DOHH2 (cell line): ENCODE measurements at regions not wholly inside any gene's neighbourhood (a gene's known extent, or its start where the extent isn't known, plus 50 kb on each side); places are given as distances from the start of the nearest gene placed in this dataset.
"Not testable (repeated sequence)": the region's sequence is repeated elsewhere in the genome, so short reads cannot be mapped to it uniquely, and the experiment has no call there.

ENCODE experiments used
- H3F3A ChIP-seq: fragments of 200-600 bp; sonication (generic), shearing (Covaris generic); 2 replicates; pipeline ENCODE4 v1.6.0; 2016; ENCODE audit warnings: antibody characterized with exemption, mild to moderate bottlenecking; ENCODE audit not compliant: control insufficient read depth, insufficient read depth
- H3K27ac ChIP-seq: fragments of 200-600 bp; sonication (generic); 2 replicates; pipeline ENCODE4 v1.5.1; 2014; ENCODE audit warnings: low read depth, mild to moderate bottlenecking, low read length, moderate library complexity
- H3K27me3 ChIP-seq: fragments of 200-600 bp; sonication (generic); 2 replicates; pipeline ENCODE4 v1.6.1; 2014; ENCODE audit warnings: mild to moderate bottlenecking, low read length, mixed read lengths; ENCODE audit not compliant: control insufficient read depth
- H3K36me3 ChIP-seq: fragments of 200-600 bp; sonication (generic); 2 replicates; pipeline ENCODE4 v1.6.1; 2014; ENCODE audit warnings: mild to moderate bottlenecking, low read length, moderate library complexity, mixed read lengths; ENCODE audit not compliant: control insufficient read depth
- H3K4me1 ChIP-seq: fragments of 200-600 bp; sonication (generic); 2 replicates; pipeline ENCODE4 v1.6.1; 2014; ENCODE audit warnings: mild to moderate bottlenecking, low read length, mixed read lengths; ENCODE audit not compliant: control insufficient read depth
- H3K4me2 ChIP-seq: fragments of 200-600 bp; sonication (generic); 2 replicates; pipeline ENCODE4 v1.6.0; 2014; ENCODE audit warnings: mild to moderate bottlenecking, low read length, moderate library complexity
- H3K4me3 ChIP-seq: fragments of 200-600 bp; sonication (generic); 2 replicates; pipeline ENCODE4 v1.5.1; 2014; ENCODE audit warnings: mild to moderate bottlenecking, low read length, mixed read lengths
- H3K79me2 ChIP-seq: fragments of 200-600 bp; sonication (generic); 2 replicates; pipeline ENCODE4 v1.6.1; 2014; ENCODE audit warnings: mild to moderate bottlenecking, low read length, mixed read lengths; ENCODE audit not compliant: control insufficient read depth
- H3K9me2 ChIP-seq: fragments of 200-600 bp; sonication (generic); replicated peaks from 2 replicates; pipeline ENCODE4 v1.6.1; 2014; ENCODE audit warnings: mild to moderate bottlenecking, low read length, mixed read lengths; ENCODE audit not compliant: control insufficient read depth
- H3K9me3 ChIP-seq: fragments of 200-600 bp; sonication (generic); 2 replicates; pipeline ENCODE4 v1.6.1; 2014; ENCODE audit warnings: antibody characterized with exemption, low read length, mixed read lengths; ENCODE audit not compliant: control insufficient read depth, insufficient read depth
- H4K20me1 ChIP-seq: fragments of 200-600 bp; sonication (generic); 2 replicates; pipeline ENCODE4 v1.6.0; 2014; ENCODE audit warnings: low read depth, mild to moderate bottlenecking, antibody characterized with exemption, low read length, moderate library complexity; ENCODE audit not compliant: control insufficient read depth, insufficient read depth
- EZH2phosphoT487 ChIP-seq: fragments of 200-600 bp; sonication (generic); IDR thresholded peaks from 2 replicates; pipeline ENCODE4 v1.6.1; 2017; ENCODE audit warnings: borderline replicate concordance, mild to moderate bottlenecking, antibody characterized with exemption, low read length, moderate library complexity, mixed read lengths
- TF ChIP-seq, protein P1 (sequence below): fragments of 200-600 bp; sonication (generic); IDR thresholded peaks from one replicate; pipeline ENCODE4 v1.5.1; 2014; ENCODE audit warnings: antibody characterized with exemption, mild to moderate bottlenecking, low read depth, low read length; ENCODE audit not compliant: poor library complexity, severe bottlenecking

DNA sequence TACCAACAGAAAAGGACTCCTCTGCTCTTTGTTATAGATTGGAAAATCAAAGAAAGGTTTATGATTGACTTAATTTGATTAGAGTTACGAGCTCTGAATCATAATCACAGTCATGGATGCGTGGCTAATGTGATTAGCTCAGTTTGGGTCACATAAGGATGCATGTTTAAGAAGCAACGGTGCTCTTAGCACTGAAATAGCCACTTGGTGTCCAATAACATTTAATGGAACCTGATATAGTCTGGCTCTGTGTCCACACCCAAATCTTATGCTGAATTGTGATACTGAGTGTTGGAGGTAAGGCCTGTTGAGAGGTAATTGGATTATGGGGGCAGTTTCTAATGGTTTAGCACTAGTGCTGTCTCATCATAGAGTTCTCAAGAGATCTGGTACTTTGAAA is 501.6 kb downstream of the SLC6A15 start:
- Histone ChIP-seq H3K9me2 (no peaks in the 10 kb centered on the region), H4K20me1 (no peaks in the 10 kb centered on the region), H3K4me1 (no peaks in the 10 kb centered on the region), H3K27ac (no peak overlapping the region), H3K27me3 (no peaks in the 10 kb centered on the region), H3K9me3 (no peaks in the 10 kb centered on the region), H3K79me2 (no peaks in the 10 kb centered on the region), H3K4me2 (no peak overlapping the region), H3F3A (no peaks in the 10 kb centered on the region), H3K36me3 (no peaks in the 10 kb centered on the region), H3K4me3 (no peak overlapping the region)
- TF ChIP-seq EZH2phosphoT487: no peak
- TF ChIP-seq, protein P1, sequence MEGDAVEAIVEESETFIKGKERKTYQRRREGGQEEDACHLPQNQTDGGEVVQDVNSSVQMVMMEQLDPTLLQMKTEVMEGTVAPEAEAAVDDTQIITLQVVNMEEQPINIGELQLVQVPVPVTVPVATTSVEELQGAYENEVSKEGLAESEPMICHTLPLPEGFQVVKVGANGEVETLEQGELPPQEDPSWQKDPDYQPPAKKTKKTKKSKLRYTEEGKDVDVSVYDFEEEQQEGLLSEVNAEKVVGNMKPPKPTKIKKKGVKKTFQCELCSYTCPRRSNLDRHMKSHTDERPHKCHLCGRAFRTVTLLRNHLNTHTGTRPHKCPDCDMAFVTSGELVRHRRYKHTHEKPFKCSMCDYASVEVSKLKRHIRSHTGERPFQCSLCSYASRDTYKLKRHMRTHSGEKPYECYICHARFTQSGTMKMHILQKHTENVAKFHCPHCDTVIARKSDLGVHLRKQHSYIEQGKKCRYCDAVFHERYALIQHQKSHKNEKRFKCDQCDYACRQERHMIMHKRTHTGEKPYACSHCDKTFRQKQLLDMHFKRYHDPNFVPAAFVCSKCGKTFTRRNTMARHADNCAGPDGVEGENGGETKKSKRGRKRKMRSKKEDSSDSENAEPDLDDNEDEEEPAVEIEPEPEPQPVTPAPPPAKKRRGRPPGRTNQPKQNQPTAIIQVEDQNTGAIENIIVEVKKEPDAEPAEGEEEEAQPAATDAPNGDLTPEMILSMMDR: no peak

DNA sequence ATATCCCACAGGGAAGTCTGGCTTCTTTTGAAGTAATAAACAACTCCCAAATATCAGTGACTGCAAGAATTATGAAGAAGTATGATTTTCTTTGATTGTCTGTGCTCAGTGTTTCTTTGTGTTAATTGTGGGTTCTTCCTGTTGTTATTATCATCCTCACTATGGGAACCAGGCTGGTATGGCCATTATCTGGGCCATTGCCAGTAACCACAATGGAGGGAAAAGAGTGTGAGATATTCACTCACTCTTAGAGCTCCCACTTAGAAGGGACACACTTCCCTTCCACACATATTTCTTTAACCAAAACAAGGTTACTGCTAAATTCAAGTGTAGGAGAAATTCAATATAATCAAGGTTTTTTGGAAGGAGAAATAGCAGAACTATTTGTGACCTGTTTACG is 503.7 kb downstream of the SLC6A15 start:
- H3K4me2 ChIP-seq: no peak overlapping the region
- no peaks in the 10 kb centered on the region for H3K9me3 ChIP-seq
- TF ChIP-seq, protein P1: no peak
- no peak for TF ChIP-seq EZH2phosphoT487
- H3F3A ChIP-seq: no peaks in the 10 kb centered on the region
- no peaks in the 10 kb centered on the region for H3K27me3 ChIP-seq
- H3K9me2 ChIP-seq: no peaks in the 10 kb centered on the region
- no peaks in the 10 kb centered on the region for H3K36me3 ChIP-seq
- no peak overlapping the region for H3K4me3 ChIP-seq
- H3K27ac ChIP-seq: no peak overlapping the region
- H3K79me2 ChIP-seq: no peaks in the 10 kb centered on the region
- no peaks in the 10 kb centered on the region for H3K4me1 ChIP-seq
- H4K20me1 ChIP-seq: no peaks in the 10 kb centered on the region

DNA sequence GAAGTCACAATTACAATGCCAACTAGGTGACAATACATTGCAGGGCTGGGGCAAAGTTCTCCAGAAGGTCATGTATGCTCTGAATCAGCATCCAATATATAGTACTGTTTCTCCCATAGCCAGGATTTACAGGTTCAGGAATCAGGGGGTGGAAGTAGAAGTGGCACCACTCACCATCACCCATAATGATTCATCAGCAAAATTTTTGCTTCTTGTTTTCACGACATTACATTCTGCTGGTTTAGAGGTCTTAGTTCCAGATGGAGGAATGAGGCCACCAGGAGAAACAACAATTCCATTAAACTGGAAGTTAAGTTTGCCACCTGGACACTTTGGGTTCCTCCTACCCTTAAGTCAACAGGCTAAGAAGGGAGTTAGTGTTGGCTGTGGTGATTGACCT is 505.9 kb downstream of the SLC6A15 start:
- not testable (repeated sequence) for H3K9me3 ChIP-seq, H4K20me1 ChIP-seq, H3F3A ChIP-seq, H3K9me2 ChIP-seq, H3K4me2 ChIP-seq, H3K27ac ChIP-seq, H3K27me3 ChIP-seq, H3K4me1 ChIP-seq, H3K36me3 ChIP-seq, H3K79me2 ChIP-seq, H3K4me3 ChIP-seq

DNA sequence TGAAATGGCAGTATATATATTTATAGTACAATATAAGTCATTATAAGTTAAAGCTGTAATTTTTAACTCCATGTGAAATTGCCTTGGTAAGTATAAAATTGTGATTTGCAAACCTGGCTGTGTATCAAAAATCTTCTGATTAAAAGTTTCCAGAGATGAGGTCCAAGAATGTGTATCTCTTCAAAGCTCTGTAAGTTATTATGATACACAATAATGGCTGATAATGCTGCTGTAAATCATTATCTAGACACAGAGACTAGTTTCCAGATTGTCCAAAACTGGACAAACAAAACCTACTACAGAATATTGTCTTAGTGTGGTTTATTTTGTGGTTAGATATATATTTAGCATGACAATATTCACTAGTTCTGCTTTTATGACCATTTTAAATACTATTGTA is 514.8 kb downstream of the SLC6A15 start:
- H3K27ac ChIP-seq: no peak overlapping the region

More for the DNA sequence above, 514.8 kb downstream of the SLC6A15 start:
- TF ChIP-seq EZH2phosphoT487: no peak
- TF ChIP-seq, protein P1: no peak
- Histone ChIP-seq H4K20me1 (no peaks in the 10 kb centered on the region), H3K36me3 (no peaks in the 10 kb centered on the region), H3F3A (no peaks in the 10 kb centered on the region), H3K9me2 (no peaks in the 10 kb centered on the region), H3K4me1 (0 out of 2 replicates have a peak, but pooled peaks cover 2% of the 10 kb centered on the region), H3K79me2 (no peaks in the 10 kb centered on the region), H3K4me2 (no peak overlapping the region), H3K27me3 (no peaks in the 10 kb centered on the region), H3K4me3 (no peak overlapping the region), H3K9me3 (no peaks in the 10 kb centered on the region)
